ENCODE measurements at regions not wholly inside any gene's neighbourhood (a gene's known extent, or its start where the extent isn't known, plus 50 kb on each side); places are given as distances from the start of the nearest gene placed in this dataset.

- H3K4me1 Mint-ChIP-seq: no peaks in the 10 kb centered on the region
- H3K9me3 Mint-ChIP-seq: no peaks in the 10 kb centered on the region
- no peak for DNase-seq
- no peak overlapping the region for H3K4me3 Mint-ChIP-seq
- no peaks in the 10 kb centered on the region for H3K36me3 Mint-ChIP-seq
- CTCF ChIA-PET: no interaction called here
- no peak overlapping the region for H3K27ac Mint-ChIP-seq
- no peaks in the 10 kb centered on the region for H3K27me3 Mint-ChIP-seq
Measured at GRCh38 chr6:139812939-139813338, 438.5 kb upstream of the CITED2 start.

GRCh38 chr6:139801571-139802321, 427.3 kb upstream of the CITED2 start:
- Mint-ChIP-seq H3K36me3 (no peaks in the 10 kb centered on the region), H3K27me3 (no peaks in the 10 kb centered on the region), H3K27ac (no peak overlapping the region), H3K9me3 (no peaks in the 10 kb centered on the region), H3K4me1 (no peaks in the 10 kb centered on the region), H3K4me3 (no peak overlapping the region)
- DNase-seq: no peak
- CTCF ChIA-PET: no interaction called here

GRCh38 chr6:139800837-139801236, 426.4 kb upstream of the CITED2 start:
- H3K27me3 Mint-ChIP-seq: no peaks in the 10 kb centered on the region
- H3K4me1 Mint-ChIP-seq: no peaks in the 10 kb centered on the region
- H3K36me3 Mint-ChIP-seq: no peaks in the 10 kb centered on the region
- no peak overlapping the region for H3K27ac Mint-ChIP-seq
- no peak overlapping the region for H3K4me3 Mint-ChIP-seq
- no peak for DNase-seq
- no peaks in the 10 kb centered on the region for H3K9me3 Mint-ChIP-seq
- CTCF ChIA-PET: no interaction called here

GRCh38 chr6:139790527-139790926, 416.1 kb upstream of the CITED2 start:
- H3K4me1 Mint-ChIP-seq: no peaks in the 10 kb centered on the region
- no peak overlapping the region for H3K27ac Mint-ChIP-seq
- CTCF ChIA-PET: no interaction called here
- H3K36me3 Mint-ChIP-seq: no peaks in the 10 kb centered on the region
- no peak for DNase-seq
- no peak overlapping the region for H3K4me3 Mint-ChIP-seq
- H3K27me3 Mint-ChIP-seq: no peaks in the 10 kb centered on the region
- H3K9me3 Mint-ChIP-seq: no peaks in the 10 kb centered on the region

- no peak for DNase-seq
- no peaks in the 10 kb centered on the region for H3K9me3 Mint-ChIP-seq
- H3K4me1 Mint-ChIP-seq: no peaks in the 10 kb centered on the region
- CTCF ChIA-PET: no interaction called here
- no peaks in the 10 kb centered on the region for H3K27me3 Mint-ChIP-seq
- no peaks in the 10 kb centered on the region for H3K36me3 Mint-ChIP-seq
- no peak overlapping the region for H3K4me3 Mint-ChIP-seq
- H3K27ac Mint-ChIP-seq: no peak overlapping the region
Measured at GRCh38 chr6:139784222-139784769, 409.8 kb upstream of the CITED2 start.

- no peaks in the 10 kb centered on the region for H3K4me1 Mint-ChIP-seq
- no peaks in the 10 kb centered on the region for H3K9me3 Mint-ChIP-seq
- H3K27ac Mint-ChIP-seq: no peak overlapping the region
- H3K27me3 Mint-ChIP-seq: peaks cover 4% of the 10 kb centered on the region
- H3K4me3 Mint-ChIP-seq: no peak overlapping the region
- CTCF ChIA-PET: no interaction called here
- no peak for DNase-seq
- H3K36me3 Mint-ChIP-seq: no peaks in the 10 kb centered on the region
Measured at GRCh38 chr6:139779988-139780774, 405.7 kb upstream of the CITED2 start.

- H3K27me3 Mint-ChIP-seq: peaks cover 5% of the 10 kb centered on the region
- no peaks in the 10 kb centered on the region for H3K4me1 Mint-ChIP-seq
- no peaks in the 10 kb centered on the region for H3K9me3 Mint-ChIP-seq
- no peak overlapping the region for H3K27ac Mint-ChIP-seq
- H3K4me3 Mint-ChIP-seq: no peak overlapping the region
- DNase-seq: no peak
- H3K36me3 Mint-ChIP-seq: no peaks in the 10 kb centered on the region
- CTCF ChIA-PET: no interaction called here
Measured at GRCh38 chr6:139778688-139779087, 404.2 kb upstream of the CITED2 start.

- Mint-ChIP-seq H3K36me3 (no peaks in the 10 kb centered on the region), H3K4me1 (no peaks in the 10 kb centered on the region), H3K4me3 (no peak overlapping the region), H3K9me3 (no peaks in the 10 kb centered on the region), H3K27ac (no peak overlapping the region), H3K27me3 (peaks cover 5% of the 10 kb centered on the region)
- CTCF ChIA-PET: no interaction called here
- DNase-seq: no peak
Measured at GRCh38 chr6:139778106-139778505, 403.7 kb upstream of the CITED2 start.

GRCh38 chr6:139777202-139777970, 402.9 kb upstream of the CITED2 start:
- CTCF ChIA-PET: no interaction called here
- Mint-ChIP-seq H3K9me3 (no peaks in the 10 kb centered on the region), H3K4me3 (no peak overlapping the region), H3K27me3 (peaks cover 5% of the 10 kb centered on the region), H3K27ac (no peak overlapping the region), H3K36me3 (no peaks in the 10 kb centered on the region), H3K4me1 (no peaks in the 10 kb centered on the region)
- no peak for DNase-seq

GRCh38 chr6:139776041-139776440, 401.6 kb upstream of the CITED2 start:
- no peak overlapping the region for H3K4me3 Mint-ChIP-seq
- H3K36me3 Mint-ChIP-seq: no peaks in the 10 kb centered on the region
- no peaks in the 10 kb centered on the region for H3K4me1 Mint-ChIP-seq
- H3K27ac Mint-ChIP-seq: no peak overlapping the region
- CTCF ChIA-PET: no interaction called here
- H3K9me3 Mint-ChIP-seq: no peaks in the 10 kb centered on the region
- DNase-seq: no peak
- peaks cover 5% of the 10 kb centered on the region for H3K27me3 Mint-ChIP-seq

GRCh38 chr6:139768196-139768595, 393.7 kb upstream of the CITED2 start:
- Mint-ChIP-seq H3K36me3 (no peaks in the 10 kb centered on the region), H3K27ac (no peak overlapping the region), H3K27me3 (no peaks in the 10 kb centered on the region), H3K9me3 (no peaks in the 10 kb centered on the region), H3K4me1 (no peaks in the 10 kb centered on the region), H3K4me3 (no peak overlapping the region)
- no peak for DNase-seq
- CTCF ChIA-PET: no interaction called here

GRCh38 chr6:139766796-139767195, 392.3 kb upstream of the CITED2 start:
- Mint-ChIP-seq H3K4me3 (no peak overlapping the region), H3K27ac (no peak overlapping the region), H3K27me3 (no peaks in the 10 kb centered on the region), H3K4me1 (no peaks in the 10 kb centered on the region), H3K36me3 (no peaks in the 10 kb centered on the region), H3K9me3 (no peaks in the 10 kb centered on the region)
- CTCF ChIA-PET: no interaction called here
- no peak for DNase-seq

GRCh38 chr6:139765825-139766285, 391.4 kb upstream of the CITED2 start:
- no peaks in the 10 kb centered on the region for H3K27me3 Mint-ChIP-seq
- H3K9me3 Mint-ChIP-seq: no peaks in the 10 kb centered on the region
- CTCF ChIA-PET: no interaction called here
- no peaks in the 10 kb centered on the region for H3K4me1 Mint-ChIP-seq
- H3K36me3 Mint-ChIP-seq: no peaks in the 10 kb centered on the region
- no peak for DNase-seq
- H3K27ac Mint-ChIP-seq: no peak overlapping the region
- H3K4me3 Mint-ChIP-seq: no peak overlapping the region

GRCh38 chr6:139764498-139764986, 390.1 kb upstream of the CITED2 start:
- CTCF ChIA-PET: no interaction called here
- H3K9me3 Mint-ChIP-seq: no peaks in the 10 kb centered on the region
- H3K4me1 Mint-ChIP-seq: no peaks in the 10 kb centered on the region
- no peaks in the 10 kb centered on the region for H3K36me3 Mint-ChIP-seq
- no peaks in the 10 kb centered on the region for H3K27me3 Mint-ChIP-seq
- no peak for DNase-seq
- no peak overlapping the region for H3K4me3 Mint-ChIP-seq
- no peak overlapping the region for H3K27ac Mint-ChIP-seq
